ENCODE measurements at regions not wholly inside any gene's neighbourhood (a gene's known extent, or its start where the extent isn't known, plus 50 kb on each side); places are given as distances from the start of the nearest gene placed in this dataset.

GRCh38 chr20:12416281-12416680, 498.6 kb downstream of the BTBD3 start:
- TF ChIP-seq, protein P1, sequence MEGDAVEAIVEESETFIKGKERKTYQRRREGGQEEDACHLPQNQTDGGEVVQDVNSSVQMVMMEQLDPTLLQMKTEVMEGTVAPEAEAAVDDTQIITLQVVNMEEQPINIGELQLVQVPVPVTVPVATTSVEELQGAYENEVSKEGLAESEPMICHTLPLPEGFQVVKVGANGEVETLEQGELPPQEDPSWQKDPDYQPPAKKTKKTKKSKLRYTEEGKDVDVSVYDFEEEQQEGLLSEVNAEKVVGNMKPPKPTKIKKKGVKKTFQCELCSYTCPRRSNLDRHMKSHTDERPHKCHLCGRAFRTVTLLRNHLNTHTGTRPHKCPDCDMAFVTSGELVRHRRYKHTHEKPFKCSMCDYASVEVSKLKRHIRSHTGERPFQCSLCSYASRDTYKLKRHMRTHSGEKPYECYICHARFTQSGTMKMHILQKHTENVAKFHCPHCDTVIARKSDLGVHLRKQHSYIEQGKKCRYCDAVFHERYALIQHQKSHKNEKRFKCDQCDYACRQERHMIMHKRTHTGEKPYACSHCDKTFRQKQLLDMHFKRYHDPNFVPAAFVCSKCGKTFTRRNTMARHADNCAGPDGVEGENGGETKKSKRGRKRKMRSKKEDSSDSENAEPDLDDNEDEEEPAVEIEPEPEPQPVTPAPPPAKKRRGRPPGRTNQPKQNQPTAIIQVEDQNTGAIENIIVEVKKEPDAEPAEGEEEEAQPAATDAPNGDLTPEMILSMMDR (IDR thresholded peaks at IDR 0.05; ENCODE audit: low read depth, low read length) = no peak
- no peak overlapping the region for H3K4me3 ChIP-seq (ENCODE audit: low read depth, low read length)

DNA sequence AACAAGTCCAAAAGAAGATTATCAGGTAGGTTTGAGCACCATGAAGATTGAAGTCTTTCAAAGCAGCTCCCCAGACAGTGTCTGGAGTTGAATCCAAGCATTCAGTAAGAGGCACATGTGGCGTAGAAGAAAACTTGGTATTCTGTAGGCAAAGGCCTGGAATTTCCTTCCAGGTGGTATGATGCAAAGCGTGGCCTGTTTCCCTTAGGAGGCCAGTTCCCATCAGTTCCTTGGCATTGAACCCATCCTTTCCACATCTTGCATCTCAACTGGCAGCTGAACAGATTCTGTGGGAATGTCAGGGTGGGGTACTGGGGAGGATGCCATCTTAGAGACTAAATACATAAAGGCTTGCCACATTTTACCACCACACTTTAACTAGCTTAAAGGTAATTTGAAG, 516.0 kb downstream of the BTBD3 start:
- no peak overlapping the region for H3K4me3 ChIP-seq (ENCODE audit: low read depth, low read length)
- TF ChIP-seq, protein P1 (IDR thresholded peaks at IDR 0.05; ENCODE audit: low read depth, low read length) = no peak

GRCh38 chr20:12434672-12435071, 517.0 kb downstream of the BTBD3 start:
- no peak overlapping the region for H3K4me3 ChIP-seq (ENCODE audit: low read depth, low read length)
- TF ChIP-seq, protein P1 (IDR thresholded peaks at IDR 0.05; ENCODE audit: low read depth, low read length) = no peak

- H3K4me3 ChIP-seq (ENCODE audit: low read depth, low read length) = no peak overlapping the region
Measured at GRCh38 chr20:12435268-12435667, 517.6 kb downstream of the BTBD3 start.

DNA sequence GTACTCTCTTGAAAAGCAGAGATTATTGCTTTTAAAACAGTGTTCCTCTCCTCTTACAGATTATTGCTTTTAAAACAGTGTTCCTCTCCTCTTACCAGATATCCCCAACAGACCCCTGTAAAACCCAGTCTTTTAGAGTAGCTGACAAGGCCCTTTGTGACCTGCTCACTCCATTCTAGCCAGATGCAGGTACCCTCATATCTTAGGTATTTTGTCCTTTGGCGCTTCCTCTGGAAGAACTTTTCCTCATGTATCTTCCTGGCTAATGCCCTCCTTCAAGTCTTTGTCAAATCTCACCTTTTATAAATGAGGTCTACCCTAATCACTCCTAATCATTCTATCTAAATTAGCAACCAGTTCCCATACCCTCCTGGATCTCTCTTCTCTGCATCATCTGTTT, 536.0 kb downstream of the BTBD3 start:
- TF ChIP-seq, protein P1 (IDR thresholded peaks at IDR 0.05; ENCODE audit: low read depth, low read length) = no peak
- no peak overlapping the region for H3K4me3 ChIP-seq (ENCODE audit: low read depth, low read length)

More at GRCh38 chr20:12435268-12435667, 517.6 kb downstream of the BTBD3 start:
- TF ChIP-seq, protein P1 (IDR thresholded peaks at IDR 0.05; ENCODE audit: low read depth, low read length) = no peak

- TF ChIP-seq, protein P1 (IDR thresholded peaks at IDR 0.05; ENCODE audit: low read depth, low read length) = no peak
- H3K4me3 ChIP-seq (ENCODE audit: low read depth, low read length) = no peak overlapping the region
Measured at GRCh38 chr20:12455148-12455547, 537.5 kb downstream of the BTBD3 start.

- no peak overlapping the region for H3K4me3 ChIP-seq (ENCODE audit: low read depth, low read length)
- TF ChIP-seq, protein P1 (IDR thresholded peaks at IDR 0.05; ENCODE audit: low read depth, low read length) = no peak
Measured at GRCh38 chr20:12458241-12458640, 540.5 kb downstream of the BTBD3 start.
